GM12878 (cell line): ENCODE measurements at regions not wholly inside any gene's neighbourhood (a gene's known extent, or its start where the extent isn't known, plus 50 kb on each side); places are given as distances from the start of the nearest gene placed in this dataset.

Experiments
- ATAC-seq: fragments of 200-7000 bp; cut with Tn5 transposase; 3 replicates; pipeline ENCODE4 v1.9.1; 2020; ENCODE audit warnings: mild to moderate bottlenecking, moderate library complexity
- BruUV-seq: library from RNA; stranded (reverse); fragments of 400-500 nt; replicated peaks from 2 replicates; lab custom pipeline; 2021; lab: Mats Ljungman, UMichigan
- CTCF ChIA-PET: fragments of 300-600 bp; sonication (Branson Sonifier 250); formaldehyde crosslinking; extraction: SDS; loops from one replicate; lab custom pipeline; 2021; ENCODE audit warnings: inconsistent platforms; lab: Yijun Ruan, JAX
- POLR2A ChIA-PET: fragments of 350-600 bp; formaldehyde crosslinking; extraction: SDS; loops from one replicate; lab custom pipeline; 2021; ENCODE audit warnings: inconsistent platforms; lab: Charles Lee
- RAD21 ChIA-PET: fragments of 300-600 bp; sonication (Branson Sonifier 250); formaldehyde crosslinking; loops from one replicate; lab custom pipeline; 2023; ENCODE audit warnings: antibody characterized with exemption; ENCODE audit not compliant: unreplicated experiment; lab: Charles Lee
- SMC1A ChIA-PET: fragments of 300-600 bp; sonication (Branson Sonifier 250); formaldehyde crosslinking; loops from one replicate; lab custom pipeline; 2023; ENCODE audit not compliant: unreplicated experiment, uncharacterized antibody; lab: Charles Lee
- DNase-seq: peaks from one replicate; pipeline ENCODE4 v3.0.0-alpha.2; 2011; ENCODE audit warnings: low read depth, low spot score
- FAIRE-seq: peaks from 3 replicates; lab custom pipeline; 2011; peaks lifted over from hg19 to GRCh38; lab: Jason Lieb, UNC
- H2AFZ ChIP-seq: 2 replicates; pipeline ENCODE4 v1.6.0; 2011; ENCODE audit warnings: low read depth, low read length, control low read depth; ENCODE audit not compliant: control insufficient read depth
- H3K27ac ChIP-seq: 2 replicates; pipeline ENCODE4 v1.5.1; 2011; ENCODE audit warnings: control low read depth; ENCODE audit not compliant: control insufficient read depth, insufficient read depth
- H3K27me3 ChIP-seq, 2 experiments: replicated peaks in 1 of 2; 2 replicates each; pipeline versions ENCODE4 v1.6.0 to v1.6.1; 2011; ENCODE audit warnings: low read length in 1 of 2; ENCODE audit not compliant: control insufficient read depth in 2 of 2, insufficient read depth in 2 of 2
- H3K36me3 ChIP-seq, 2 experiments: 2 replicates each; pipeline ENCODE4 v1.5.1; 2011; ENCODE audit warnings: low read length in 1 of 2; ENCODE audit not compliant: control insufficient read depth in 2 of 2, insufficient read depth in 2 of 2
- H3K4me1 ChIP-seq: 2 replicates; pipeline ENCODE4 v1.6.1; 2011; ENCODE audit warnings: mild to moderate bottlenecking, low read length, moderate library complexity, mixed read lengths; ENCODE audit not compliant: control insufficient read depth, insufficient read depth
- H3K4me2 ChIP-seq: 2 replicates; pipeline ENCODE4 v1.6.0; 2011; ENCODE audit warnings: control low read depth; ENCODE audit not compliant: control insufficient read depth, insufficient read depth
- H3K4me3 ChIP-seq: fragments of 200-600 bp; sonication (generic); 2 replicates; pipeline ENCODE4 v1.5.1; 2016
- H3K79me2 ChIP-seq: 2 replicates; pipeline ENCODE4 v1.6.0; 2011; ENCODE audit warnings: low read length; ENCODE audit not compliant: control insufficient read depth, insufficient read depth
- H3K9ac ChIP-seq: 2 replicates; pipeline ENCODE4 v1.8.0; 2011; ENCODE audit warnings: low read length, control low read depth, mixed read lengths; ENCODE audit not compliant: control insufficient read depth, insufficient read depth
- H3K9me3 ChIP-seq: replicated peaks from 3 replicates; pipeline ENCODE4 v1.5.1; 2011; ENCODE audit warnings: mild to moderate bottlenecking, low read length; ENCODE audit not compliant: control insufficient read depth, insufficient read depth
- H4K20me1 ChIP-seq: 2 replicates; pipeline ENCODE4 v1.6.0; 2011; ENCODE audit not compliant: control insufficient read depth, insufficient read depth
- JUNB ChIP-seq: IDR thresholded peaks from 2 replicates; pipeline ENCODE4 v1.6.1; 2016; ENCODE audit warnings: antibody characterized with exemption, mild to moderate bottlenecking
- RAD21 ChIP-seq: IDR thresholded peaks from 2 replicates; pipeline ENCODE4 v1.6.1; 2011; ENCODE audit warnings: mild to moderate bottlenecking, low read depth, low read length, moderate library complexity; ENCODE audit not compliant: insufficient read depth
- WGBS: methylation state at CpG from one replicate; pipeline ENCODE4 v1.1.6; 2016; ENCODE audit warnings: low lambda C conversion rate; ENCODE audit not compliant: insufficient replicate concordance, insufficient coverage; ENCODE audit errors: missing lambda C conversion rate; 5-methylcytosine and 5-hydroxymethylcytosine counted together
- in situ Hi-C: fragments of 300-500 bp; cut with MboI; formaldehyde crosslinking; loops from 9 replicates; pipeline ENCODE4 v1.14.3; 2018; ENCODE audit warnings: mixed read lengths
- intact Hi-C: fragments of 100-400 bp; cut with micrococcal nuclease; formaldehyde crosslinking; loops from one replicate; pipeline ENCODE4 v1.14.2; 2022; ENCODE audit not compliant: unreplicated experiment
- TF ChIP-seq, protein P1 (sequence below): fragments of 450-650 bp; IDR thresholded peaks from 2 replicates; pipeline ENCODE4 v1.6.1; 2016; ENCODE audit warnings: mild to moderate bottlenecking
- TF ChIP-seq, protein P2 (sequence below): IDR thresholded peaks from 2 replicates; pipeline ENCODE4 v1.6.1; 2012; ENCODE audit warnings: low read depth, low read length, improper control_type of control experiment

DNA sequence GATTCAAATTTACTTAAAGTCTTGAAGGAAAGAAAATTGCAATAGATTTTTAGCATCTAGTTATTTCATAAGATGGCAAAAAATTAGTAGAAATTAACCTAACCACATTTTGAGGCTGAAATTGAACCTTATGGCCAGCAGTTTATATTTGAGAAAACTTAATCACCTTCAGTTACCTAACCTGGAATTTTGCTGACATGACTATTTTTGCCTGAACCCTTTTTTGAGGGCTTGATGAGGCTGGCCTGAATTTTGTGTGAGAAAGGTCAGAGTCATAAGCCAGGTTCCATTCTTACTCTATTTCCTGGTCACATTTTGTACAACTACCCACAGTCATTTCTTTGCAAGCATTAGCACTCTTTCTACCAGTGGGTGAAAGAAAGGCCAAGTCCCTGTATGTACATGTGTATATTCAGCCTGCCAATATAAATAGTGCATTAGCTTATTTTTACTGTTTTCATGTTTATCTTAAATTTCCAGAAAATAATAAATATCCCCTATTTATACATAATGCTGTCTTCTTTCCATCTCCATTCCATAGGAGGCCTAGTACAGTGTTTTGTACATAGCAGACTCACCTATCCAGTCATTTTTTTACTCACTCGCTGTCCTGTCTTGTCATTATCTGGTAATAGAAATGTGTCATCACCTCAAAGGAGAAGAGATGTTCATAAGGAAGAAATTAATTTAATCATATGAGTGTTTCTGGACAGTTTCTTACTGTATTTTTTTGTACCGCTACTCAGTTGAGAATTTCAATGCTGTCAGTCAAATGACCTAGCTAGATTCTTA lies 108.4 kb upstream of the SGCD start:
- no peaks in the 10 kb centered on the region for H3K9me3 ChIP-seq
- H3K9ac ChIP-seq, result no peak overlapping the region
- BruUV-seq, result no TSS peak
- no peak overlapping the region for H3K27ac ChIP-seq
- H3K79me2 ChIP-seq, result no peaks in the 10 kb centered on the region
- H2AFZ ChIP-seq, result no peak overlapping the region
- peak; percentile 46; the same call in 2 of the 3 replicates for ATAC-seq
- no peaks in the 10 kb centered on the region for H3K27me3 ChIP-seq
- H3K4me2 ChIP-seq, result no peak overlapping the region
- ChIA-PET RAD21 (no interaction called here), SMC1A (no interaction called here), CTCF (interaction anchor here (1.2 kb wide), 1 partner anchor 13 kb away, joined by 4 read pairs; no protein-coding TSS in a partner anchor)
- no peak overlapping the region for H3K4me3 ChIP-seq
- no peaks in the 10 kb centered on the region for H3K36me3 ChIP-seq
- 0% methylated on average over 2 of the region's 2 CpGs for WGBS
- in situ Hi-C loops (no loop called here), intact Hi-C loops (no loop called here)
- no peaks in the 10 kb centered on the region for H4K20me1 ChIP-seq
- TF ChIP-seq, protein P1, sequence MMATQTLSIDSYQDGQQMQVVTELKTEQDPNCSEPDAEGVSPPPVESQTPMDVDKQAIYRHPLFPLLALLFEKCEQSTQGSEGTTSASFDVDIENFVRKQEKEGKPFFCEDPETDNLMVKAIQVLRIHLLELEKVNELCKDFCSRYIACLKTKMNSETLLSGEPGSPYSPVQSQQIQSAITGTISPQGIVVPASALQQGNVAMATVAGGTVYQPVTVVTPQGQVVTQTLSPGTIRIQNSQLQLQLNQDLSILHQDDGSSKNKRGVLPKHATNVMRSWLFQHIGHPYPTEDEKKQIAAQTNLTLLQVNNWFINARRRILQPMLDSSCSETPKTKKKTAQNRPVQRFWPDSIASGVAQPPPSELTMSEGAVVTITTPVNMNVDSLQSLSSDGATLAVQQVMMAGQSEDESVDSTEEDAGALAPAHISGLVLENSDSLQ, result 0 out of 2 replicates have a peak, but pooled peaks have one; percentile 36
- TF ChIP-seq RAD21 (no peak), JUNB (peak; percentile 21; the same call in 1 of the 2 replicates)
- TF ChIP-seq, protein P2, sequence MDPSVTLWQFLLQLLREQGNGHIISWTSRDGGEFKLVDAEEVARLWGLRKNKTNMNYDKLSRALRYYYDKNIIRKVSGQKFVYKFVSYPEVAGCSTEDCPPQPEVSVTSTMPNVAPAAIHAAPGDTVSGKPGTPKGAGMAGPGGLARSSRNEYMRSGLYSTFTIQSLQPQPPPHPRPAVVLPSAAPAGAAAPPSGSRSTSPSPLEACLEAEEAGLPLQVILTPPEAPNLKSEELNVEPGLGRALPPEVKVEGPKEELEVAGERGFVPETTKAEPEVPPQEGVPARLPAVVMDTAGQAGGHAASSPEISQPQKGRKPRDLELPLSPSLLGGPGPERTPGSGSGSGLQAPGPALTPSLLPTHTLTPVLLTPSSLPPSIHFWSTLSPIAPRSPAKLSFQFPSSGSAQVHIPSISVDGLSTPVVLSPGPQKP, result no peak
- TF ChIP-seq, all 136 proteins: peak for 2
- FAIRE-seq, result no peak
- POLR2A ChIA-PET, result no interaction called here
- H3K4me1 ChIP-seq, result no peaks in the 10 kb centered on the region
- DNase-seq, result no peak
